ENCODE measurements at regions not wholly inside any gene's neighbourhood (a gene's known extent, or its start where the extent isn't known, plus 50 kb on each side); places are given as distances from the start of the nearest gene placed in this dataset.

DNA sequence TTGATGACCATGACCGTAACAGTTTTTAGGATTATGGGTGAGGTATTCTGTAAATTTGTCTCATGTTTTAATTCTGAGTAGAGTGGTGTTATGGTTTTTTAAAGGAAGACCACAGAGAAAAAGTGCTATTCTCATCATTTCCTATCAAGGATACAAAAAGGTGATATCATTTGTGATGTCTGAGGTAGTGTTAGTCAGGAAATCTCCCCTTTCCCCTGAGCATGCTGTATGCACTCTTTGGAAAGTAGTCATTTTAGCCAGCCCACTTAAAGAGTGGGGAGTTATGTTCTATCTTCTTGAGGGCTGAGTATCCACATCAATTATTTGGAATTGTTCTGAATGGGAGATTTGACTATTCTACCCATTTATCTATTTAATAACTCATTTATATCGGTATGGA, 414.2 kb upstream of the SLC14A2 start (continued):
- TF ChIP-seq ZNF462 (CRISPR knock-in tag; IDR thresholded peaks at IDR 0.05) = no peak
- no peak for TF ChIP-seq CREB1 (CRISPR knock-in tag; IDR thresholded peaks at IDR 0.05; ENCODE audit: low read depth)
- no peak for TF ChIP-seq ZNF331 (CRISPR knock-in tag; IDR thresholded peaks at IDR 0.05; ENCODE audit: low read depth)

- Histone ChIP-seq H3K27me3 (ENCODE audit: insufficient read depth) (no peaks in the 10 kb centered on the region), H4K20me1 (replicated peaks; ENCODE audit: insufficient read depth) (no peaks in the 10 kb centered on the region), H3K36me3 (ENCODE audit: insufficient read depth) (no peaks in the 10 kb centered on the region), H3K79me2 (replicated peaks; ENCODE audit: insufficient read depth) (no peaks in the 10 kb centered on the region), H3K9me2 (ENCODE audit: insufficient read depth) (0 out of 2 replicates have a peak, but pooled peaks cover 7% of the 10 kb centered on the region), H3K27ac (ENCODE audit: low read depth) (no peak overlapping the region), H3K4me3 (no peak overlapping the region), H3K4me2 (no peak overlapping the region), H3K4me1 (ENCODE audit: insufficient read depth) (no peaks in the 10 kb centered on the region), H2AFZ (no peak overlapping the region), H3F3A (replicated peaks; ENCODE audit: low read depth) (no peaks in the 10 kb centered on the region)
- H3K36me3 Mint-ChIP-seq (ENCODE audit: low read depth) = no peaks in the 10 kb centered on the region
- no peak overlapping the region for H3K4me3 Mint-ChIP-seq
- no peaks in the 10 kb centered on the region for H3K27me3 Mint-ChIP-seq (ENCODE audit: insufficient read depth, low read depth, poor library complexity)
- ATAC-seq = no peak
- H3K9me3 Mint-ChIP-seq = no peaks in the 10 kb centered on the region
- H3K4me1 Mint-ChIP-seq = no peaks in the 10 kb centered on the region
- DNase-seq (ENCODE audit: low spot score) = no peak
- H3K27ac Mint-ChIP-seq = no peak overlapping the region
- TF ChIP-seq, protein P1, sequence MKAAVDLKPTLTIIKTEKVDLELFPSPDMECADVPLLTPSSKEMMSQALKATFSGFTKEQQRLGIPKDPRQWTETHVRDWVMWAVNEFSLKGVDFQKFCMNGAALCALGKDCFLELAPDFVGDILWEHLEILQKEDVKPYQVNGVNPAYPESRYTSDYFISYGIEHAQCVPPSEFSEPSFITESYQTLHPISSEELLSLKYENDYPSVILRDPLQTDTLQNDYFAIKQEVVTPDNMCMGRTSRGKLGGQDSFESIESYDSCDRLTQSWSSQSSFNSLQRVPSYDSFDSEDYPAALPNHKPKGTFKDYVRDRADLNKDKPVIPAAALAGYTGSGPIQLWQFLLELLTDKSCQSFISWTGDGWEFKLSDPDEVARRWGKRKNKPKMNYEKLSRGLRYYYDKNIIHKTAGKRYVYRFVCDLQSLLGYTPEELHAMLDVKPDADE (IDR thresholded peaks at IDR 0.05) = no peak
- TF ChIP-seq EZH2phosphoT487 (IDR thresholded peaks at IDR 0.05; ENCODE audit: unreplicated experiment) (no peak), ZNF331 (CRISPR knock-in tag; IDR thresholded peaks at IDR 0.05; ENCODE audit: low read depth) (no peak), REST (IDR thresholded peaks at IDR 0.05; ENCODE audit: unreplicated experiment) (no peak), ZNF114 (CRISPR knock-in tag; IDR thresholded peaks at IDR 0.05) (no peak), STAT1 (IDR thresholded peaks at IDR 0.05; ENCODE audit: unreplicated experiment) (no peak), POLR2AphosphoS5 (IDR thresholded peaks at IDR 0.05; ENCODE audit: low read depth) (no peak), JUNB (IDR thresholded peaks at IDR 0.05; ENCODE audit: unreplicated experiment) (no peak)
Measured at GRCh38 chr18:45201489-45201888, 413.8 kb upstream of the SLC14A2 start.
